Natural killer cell (primary cell): ENCODE measurements at regions not wholly inside any gene's neighbourhood (a gene's known extent, or its start where the extent isn't known, plus 50 kb on each side); places are given as distances from the start of the nearest gene placed in this dataset.

Source experiments
- ATAC-seq, 3 donors: fragments of 150-1000 bp in 2 of 3; fragments of 200-7000 bp in 1 of 3; cut with Tn5 transposase; 1 replicate in 1 of 3; 2 replicates in 2 of 3; pipeline ENCODE4 v1.10.0; 2021; ENCODE audit warnings: mild to moderate bottlenecking in 2 of 3, moderate library complexity in 2 of 3
- DNase-seq, 2 donors: peaks; one replicate each; pipeline versions ENCODE4 v3.0.0 to v3.0.0-alpha.2; 2013 to 2021; ENCODE audit warnings: mixed read lengths in 1 of 2
- H3K27ac ChIP-seq: one replicate; pipeline ENCODE4 v1.5.1; 2013; ENCODE audit warnings: mild to moderate bottlenecking, low read length
- H3K27me3 ChIP-seq: one replicate; pipeline ENCODE4 v1.6.1; 2013; ENCODE audit warnings: low read length; ENCODE audit not compliant: control insufficient read depth, insufficient read depth
- H3K36me3 ChIP-seq: one replicate; pipeline ENCODE4 v1.6.1; 2013; ENCODE audit warnings: low read length; ENCODE audit not compliant: control insufficient read depth, insufficient read depth
- H3K4me1 ChIP-seq: one replicate; pipeline ENCODE4 v1.6.1; 2013; ENCODE audit warnings: low read length; ENCODE audit not compliant: control insufficient read depth, insufficient read depth
- H3K4me3 ChIP-seq: one replicate; pipeline ENCODE4 v1.5.1; 2013; ENCODE audit warnings: low read length
- H3K9me3 ChIP-seq: one replicate; pipeline ENCODE4 v1.6.1; 2013; ENCODE audit warnings: low read length; ENCODE audit not compliant: control insufficient read depth, insufficient read depth
- H3K27ac Mint-ChIP-seq, 2 donors: one replicate each; pipeline ENCODE4 v1.8.0; 2022; ENCODE audit warnings: mild to moderate bottlenecking in 2 of 2, mixed read lengths in 2 of 2, moderate library complexity in 1 of 2
- H3K27me3 Mint-ChIP-seq, 2 donors: one replicate each; pipeline ENCODE4 v1.8.0; 2022; ENCODE audit warnings: low read depth in 2 of 2, mixed read lengths in 2 of 2
- H3K36me3 Mint-ChIP-seq: one replicate; pipeline ENCODE4 v1.8.0; 2022; ENCODE audit warnings: mixed read lengths
- H3K4me1 Mint-ChIP-seq, 2 donors: one replicate each; pipeline ENCODE4 v1.8.0; 2022; ENCODE audit warnings: mixed read lengths in 2 of 2
- H3K4me3 Mint-ChIP-seq: one replicate; pipeline ENCODE4 v1.8.0; 2022; ENCODE audit warnings: mild to moderate bottlenecking, moderate library complexity, mixed read lengths
- H3K9me3 Mint-ChIP-seq, 2 donors: one replicate each; pipeline ENCODE4 v1.8.0; 2022; ENCODE audit warnings: mixed read lengths in 2 of 2
- WGBS: methylation state at CpG from one replicate; pipeline ENCODE4 v1.1.7; 2013; ENCODE audit warnings: missing lambda C conversion rate; ENCODE audit not compliant: insufficient coverage; 5-methylcytosine and 5-hydroxymethylcytosine counted together
- intact Hi-C: fragments of 100-400 bp; cut with micrococcal nuclease; formaldehyde crosslinking; loops from one replicate; pipeline ENCODE4 v1.14.2; 2022
- TF ChIP-seq, protein P1 (sequence below): fragments of 200-600 bp; IDR thresholded peaks from one replicate; pipeline ENCODE4 v1.8.0; 2022; ENCODE audit warnings: antibody characterized with exemption

DNA sequence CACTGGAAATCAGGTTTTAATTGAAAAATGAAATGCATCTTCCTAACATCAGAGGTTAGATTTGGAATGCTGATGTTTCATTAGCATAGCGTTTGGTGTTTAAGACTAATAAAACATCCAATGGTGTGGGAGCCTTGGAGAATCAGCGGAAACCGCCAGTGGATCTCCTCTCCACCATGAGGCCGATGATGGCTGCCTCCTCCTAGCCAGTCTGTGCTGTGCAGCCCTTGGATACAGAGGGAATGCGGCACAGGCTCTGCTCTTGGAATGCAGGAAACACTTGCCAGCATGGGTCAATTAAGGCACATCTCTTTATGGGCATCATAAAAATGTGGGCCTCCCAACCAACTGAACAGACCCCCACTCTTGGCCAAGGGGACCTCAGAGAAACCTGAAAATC is 259.9 kb downstream of the GLRX3 start:
- H3K4me3 ChIP-seq, result no peak overlapping the region
- WGBS, result 91% methylated on average over 5 of the region's 5 CpGs
- no peaks in the 10 kb centered on the region for H3K36me3 ChIP-seq
- peaks cover 20% of the 10 kb centered on the region for H3K9me3 ChIP-seq
- Mint-ChIP-seq H3K36me3 (no peaks in the 10 kb centered on the region), H3K9me3 (peaks cover 0 to 3% of the 10 kb centered on the region in 2 donors), H3K27ac (no peak overlapping the region), H3K27me3 (peaks cover 0 to 4% of the 10 kb centered on the region in 2 donors), H3K4me1 (no peaks in the 10 kb centered on the region), H3K4me3 (no peak overlapping the region)
- no peak for DNase-seq
- no peaks in the 10 kb centered on the region for H3K27me3 ChIP-seq
- no peaks in the 10 kb centered on the region for H3K4me1 ChIP-seq
- intact Hi-C loops, result no loop called here
- TF ChIP-seq, protein P1, sequence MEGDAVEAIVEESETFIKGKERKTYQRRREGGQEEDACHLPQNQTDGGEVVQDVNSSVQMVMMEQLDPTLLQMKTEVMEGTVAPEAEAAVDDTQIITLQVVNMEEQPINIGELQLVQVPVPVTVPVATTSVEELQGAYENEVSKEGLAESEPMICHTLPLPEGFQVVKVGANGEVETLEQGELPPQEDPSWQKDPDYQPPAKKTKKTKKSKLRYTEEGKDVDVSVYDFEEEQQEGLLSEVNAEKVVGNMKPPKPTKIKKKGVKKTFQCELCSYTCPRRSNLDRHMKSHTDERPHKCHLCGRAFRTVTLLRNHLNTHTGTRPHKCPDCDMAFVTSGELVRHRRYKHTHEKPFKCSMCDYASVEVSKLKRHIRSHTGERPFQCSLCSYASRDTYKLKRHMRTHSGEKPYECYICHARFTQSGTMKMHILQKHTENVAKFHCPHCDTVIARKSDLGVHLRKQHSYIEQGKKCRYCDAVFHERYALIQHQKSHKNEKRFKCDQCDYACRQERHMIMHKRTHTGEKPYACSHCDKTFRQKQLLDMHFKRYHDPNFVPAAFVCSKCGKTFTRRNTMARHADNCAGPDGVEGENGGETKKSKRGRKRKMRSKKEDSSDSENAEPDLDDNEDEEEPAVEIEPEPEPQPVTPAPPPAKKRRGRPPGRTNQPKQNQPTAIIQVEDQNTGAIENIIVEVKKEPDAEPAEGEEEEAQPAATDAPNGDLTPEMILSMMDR, result no peak
- H3K27ac ChIP-seq, result no peak overlapping the region
- no peak for ATAC-seq

DNA sequence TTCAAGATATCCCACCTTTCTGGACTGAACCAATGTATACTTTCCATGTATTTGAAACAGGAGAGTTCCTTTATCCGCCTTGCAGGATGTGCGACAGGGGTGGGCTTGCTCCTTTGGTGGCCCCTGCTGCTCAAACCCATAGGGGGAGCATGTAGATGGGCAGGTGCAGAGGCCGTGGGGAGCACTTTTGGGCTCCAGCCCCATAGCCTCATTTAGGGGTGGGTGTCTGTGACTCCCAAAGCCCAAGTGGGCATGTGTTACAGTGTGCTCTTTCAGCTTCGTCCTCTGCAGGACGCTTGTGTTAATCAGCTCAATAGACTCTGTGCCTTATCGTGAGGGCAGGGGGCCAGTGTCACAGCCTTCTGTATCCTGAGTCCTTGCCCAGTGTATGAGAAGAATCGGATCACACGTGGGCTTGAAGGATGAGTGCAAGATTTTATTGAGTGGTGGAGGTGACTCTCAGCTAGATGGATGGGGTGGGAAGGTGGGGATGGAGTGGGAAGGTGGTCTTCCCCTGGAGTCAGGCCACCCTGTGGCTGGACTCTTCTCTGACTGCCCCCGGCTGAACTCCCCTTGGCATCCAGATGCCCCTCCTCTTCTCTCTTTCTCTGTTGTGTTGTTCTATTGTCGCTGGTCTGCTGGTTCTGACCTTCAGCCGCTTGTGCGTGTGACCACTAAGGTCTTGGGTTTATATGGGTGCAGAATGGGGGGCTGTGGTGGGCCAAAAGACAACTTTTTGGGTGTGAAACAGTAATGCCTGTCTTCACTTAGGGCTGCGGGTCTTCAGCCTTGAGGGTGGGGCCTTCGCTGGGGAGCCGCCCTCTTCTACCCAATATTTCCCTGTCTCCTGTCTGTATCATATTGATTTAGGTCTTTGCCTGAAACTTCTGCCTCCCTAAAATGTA is 262.2 kb downstream of the GLRX3 start:
- no peaks in the 10 kb centered on the region for H3K36me3 ChIP-seq
- H3K9me3 ChIP-seq, result peaks cover 18% of the 10 kb centered on the region
- ATAC-seq (no peak), DNase-seq (no peak)
- TF ChIP-seq, protein P1, result no peak
- Mint-ChIP-seq H3K4me3 (no peak overlapping the region), H3K27me3 (no peaks in the 10 kb centered on the region), H3K9me3 (peaks cover 0 to 3% of the 10 kb centered on the region in 2 donors), H3K4me1 (no peaks in the 10 kb centered on the region), H3K27ac (no peak overlapping the region), H3K36me3 (no peaks in the 10 kb centered on the region)
- no peaks in the 10 kb centered on the region for H3K27me3 ChIP-seq
- intact Hi-C loops, result no loop called here
- WGBS, result 89% methylated on average over 14 of the region's 15 CpGs
- H3K27ac ChIP-seq, result no peak overlapping the region
- no peaks in the 10 kb centered on the region for H3K4me1 ChIP-seq
- H3K4me3 ChIP-seq, result no peak overlapping the region

DNA sequence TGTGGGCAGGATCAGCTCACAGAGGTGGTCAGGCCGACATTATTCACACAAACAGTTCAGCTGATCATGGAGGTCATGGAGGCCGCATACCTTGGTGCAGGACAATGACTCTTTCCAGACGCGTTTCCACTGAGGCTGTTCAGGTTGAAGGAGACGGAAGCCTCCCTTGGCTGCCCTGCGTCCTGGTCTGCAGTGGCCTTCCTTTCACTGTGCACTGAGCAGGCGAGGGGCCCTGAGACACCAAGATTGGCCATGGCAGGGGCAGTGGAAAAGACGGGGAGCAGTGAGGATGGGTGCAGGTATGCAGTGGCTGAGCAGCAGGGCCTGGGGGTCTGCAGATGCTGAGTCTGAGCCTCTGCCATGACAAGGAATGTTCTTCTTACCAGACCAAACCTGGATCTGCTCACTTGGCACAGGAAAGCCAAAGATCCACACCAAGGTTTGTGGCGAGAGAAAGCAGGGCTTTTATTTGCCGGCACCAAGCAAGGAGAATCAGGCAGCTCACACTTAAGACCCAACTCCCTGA is 263.3 kb downstream of the GLRX3 start:
- ATAC-seq (no peak), DNase-seq (no peak)
- Mint-ChIP-seq H3K36me3 (no peaks in the 10 kb centered on the region), H3K27me3 (peaks cover 0 to 4% of the 10 kb centered on the region in 2 donors), H3K27ac (no peak overlapping the region), H3K9me3 (peaks cover 0 to 3% of the 10 kb centered on the region in 2 donors), H3K4me1 (no peaks in the 10 kb centered on the region), H3K4me3 (no peak overlapping the region)
- TF ChIP-seq, protein P1, result no peak
- H3K27me3 ChIP-seq, result no peaks in the 10 kb centered on the region
- no peaks in the 10 kb centered on the region for H3K4me1 ChIP-seq
- peaks cover 14% of the 10 kb centered on the region for H3K9me3 ChIP-seq
- no peak overlapping the region for H3K4me3 ChIP-seq
- intact Hi-C loops, result no loop called here
- WGBS, result 77% methylated on average over 10 of the region's 10 CpGs
- H3K36me3 ChIP-seq, result no peaks in the 10 kb centered on the region
- H3K27ac ChIP-seq, result no peak overlapping the region
